HG02884 (cell line): ENCODE measurements at regions not wholly inside any gene's neighbourhood (a gene's known extent, or its start where the extent isn't known, plus 50 kb on each side); places are given as distances from the start of the nearest gene placed in this dataset.

Experiments used
- ATAC-seq: cut with Tn5 transposase; IDR thresholded peaks from one replicate; pipeline ENCODE4 v1.9.1; 2021; ENCODE audit warnings: mild to moderate bottlenecking, moderate library complexity; ENCODE audit not compliant: unreplicated experiment

DNA sequence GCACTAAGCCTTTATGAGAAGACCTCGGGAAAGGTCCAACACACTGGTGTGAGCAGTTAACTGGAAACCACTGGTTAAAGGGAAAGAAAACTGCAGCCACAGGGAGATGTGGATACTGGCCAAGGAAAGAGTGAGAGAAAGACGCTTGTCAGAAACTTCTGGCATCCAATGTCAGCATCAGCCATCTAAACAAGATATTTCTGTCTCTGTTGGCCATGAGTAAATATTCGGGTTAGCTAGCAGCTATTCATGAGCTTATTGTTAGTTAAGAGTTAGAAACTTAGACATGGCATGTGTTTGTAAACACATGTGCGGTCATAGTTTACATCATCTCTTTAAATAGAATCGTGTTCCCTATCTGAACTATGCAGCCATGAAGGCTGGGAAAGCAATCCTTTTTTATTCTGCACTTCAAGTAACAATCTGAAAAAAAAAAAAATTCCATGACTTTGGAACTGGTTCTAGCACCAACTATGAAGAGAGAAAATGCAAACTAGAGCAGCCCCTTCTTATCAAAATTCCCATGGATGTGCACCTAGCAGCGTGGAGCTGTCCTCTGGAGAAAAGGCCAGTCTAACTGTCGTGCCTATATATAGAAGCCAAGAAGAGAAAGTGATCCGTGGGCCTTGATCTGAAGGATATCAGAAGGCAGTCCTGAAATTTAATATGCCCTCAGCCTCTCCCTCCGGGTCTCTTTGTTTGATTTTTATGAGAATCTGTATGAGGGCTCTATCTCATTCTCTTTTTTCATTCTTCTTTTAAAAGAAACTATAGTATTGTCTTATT is 84.0 kb upstream of the RFX8 start:
- ATAC-seq: no peak

DNA sequence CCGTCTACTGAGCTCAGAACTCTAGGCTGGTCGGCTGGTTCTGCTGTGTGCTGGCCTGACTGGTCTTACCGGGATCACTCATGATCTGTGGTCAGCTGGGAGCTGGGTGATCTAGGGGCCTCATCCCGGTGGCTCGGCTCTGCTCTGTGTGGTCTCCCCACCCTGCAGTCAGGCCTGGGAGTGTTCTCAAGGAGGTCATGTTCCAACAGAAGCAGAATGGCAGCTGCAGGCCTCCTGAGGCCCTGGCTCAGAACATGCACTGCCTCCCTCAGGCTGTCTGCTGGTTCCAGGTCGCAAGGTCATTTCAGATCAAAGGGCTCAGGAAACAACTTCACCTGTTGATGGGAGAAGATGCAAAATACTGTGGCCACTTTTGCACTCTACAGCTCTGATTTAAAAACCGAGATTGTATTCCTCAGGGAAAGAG is 81.1 kb upstream of the RFX8 start:
- ATAC-seq: no peak

DNA sequence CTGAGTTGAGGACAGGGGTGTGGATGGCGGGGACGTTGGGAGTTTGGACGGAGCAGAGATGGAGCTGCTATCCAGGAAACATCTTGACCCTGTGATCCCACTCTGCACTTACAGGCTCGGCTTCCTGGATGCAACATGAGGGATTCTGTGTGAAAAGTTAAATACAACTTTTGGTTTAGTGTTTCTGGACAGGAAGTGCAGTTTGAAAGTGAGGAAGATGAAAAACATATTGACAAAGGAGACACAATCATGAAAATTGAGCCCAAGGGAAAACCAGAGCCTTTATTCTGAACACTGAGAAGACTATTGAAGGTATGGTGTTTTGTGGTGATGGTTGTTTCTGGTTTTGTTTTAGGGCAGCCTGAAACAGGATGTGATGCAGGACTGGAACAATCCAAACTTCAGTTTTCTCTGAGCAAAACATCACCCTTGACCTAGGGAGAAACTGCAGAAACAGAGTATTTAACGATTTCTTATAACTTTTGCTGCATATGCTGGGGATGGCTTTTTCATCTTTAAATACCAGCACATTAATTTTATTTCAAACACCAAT is 76.5 kb upstream of the RFX8 start:
- ATAC-seq: no peak

DNA sequence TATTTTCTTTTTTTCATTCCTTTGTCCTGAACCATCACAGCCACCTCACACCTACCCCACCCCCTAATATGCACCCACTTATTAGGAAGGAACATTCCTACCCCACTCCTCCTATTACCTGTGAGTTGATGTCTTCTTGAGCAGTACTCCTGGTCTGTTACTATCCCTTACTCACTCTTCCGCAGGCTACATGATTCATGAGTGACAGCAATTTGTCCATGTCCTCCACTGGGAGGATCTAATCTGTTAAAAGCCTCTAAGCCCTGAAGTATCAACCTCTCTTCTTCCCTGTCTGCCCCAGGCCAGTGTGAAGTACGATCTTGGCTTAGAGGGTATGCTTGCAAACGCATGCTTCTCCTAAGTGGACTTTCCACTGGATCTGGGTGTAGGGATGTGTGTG is 75.6 kb upstream of the RFX8 start:
- ATAC-seq: no peak

DNA sequence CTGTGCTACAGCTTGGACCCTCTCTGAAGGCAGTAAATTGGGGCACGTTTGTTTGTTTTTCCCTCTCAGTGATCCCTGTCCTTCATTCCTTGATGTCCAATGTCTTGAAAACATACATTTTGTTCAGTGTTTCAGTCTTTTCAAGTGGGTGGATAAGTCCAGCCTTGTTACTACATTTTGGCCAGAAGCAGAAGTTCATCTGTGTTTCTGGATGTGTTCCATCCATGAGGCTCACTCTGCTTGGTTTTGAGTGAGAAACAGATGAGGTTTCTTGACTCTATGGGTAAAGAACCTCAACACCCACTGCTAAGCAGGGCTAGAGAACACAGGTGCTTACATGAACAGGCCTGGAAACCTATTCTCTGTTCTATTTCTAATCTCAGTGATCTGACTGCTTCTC is 74.5 kb upstream of the RFX8 start:
- no peak for ATAC-seq

DNA sequence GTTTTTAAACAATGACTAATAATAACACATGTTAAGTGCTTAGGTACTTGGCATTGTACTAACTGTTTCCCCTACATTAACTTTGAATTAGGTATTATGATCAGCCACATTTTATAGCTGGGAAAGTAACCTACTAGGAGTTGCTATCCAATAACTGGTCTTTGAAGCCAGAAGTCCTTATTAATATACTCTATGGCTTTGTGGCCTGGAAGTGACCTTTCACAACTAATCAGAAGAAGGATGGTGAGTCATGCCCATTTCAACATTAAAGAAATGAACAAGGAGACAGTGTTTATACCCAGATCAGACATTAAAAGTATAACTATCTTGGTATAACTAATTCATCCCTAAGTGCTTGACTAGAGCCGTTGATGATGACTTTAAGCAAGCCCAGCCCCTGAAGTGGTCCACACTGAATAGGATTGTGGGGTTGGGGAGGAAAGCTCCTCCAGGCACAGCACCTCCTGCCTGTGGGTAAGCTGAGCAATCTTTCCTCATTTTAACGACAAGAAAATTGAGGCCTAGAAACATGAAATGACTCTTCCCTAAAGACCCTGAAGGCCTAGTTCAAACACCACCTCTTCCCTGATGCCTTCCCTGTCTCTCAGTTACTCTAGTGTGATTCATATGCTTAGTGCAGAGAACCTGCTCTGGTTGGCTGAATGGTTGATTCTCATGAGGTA is 71.6 kb upstream of the RFX8 start:
- ATAC-seq: no peak

DNA sequence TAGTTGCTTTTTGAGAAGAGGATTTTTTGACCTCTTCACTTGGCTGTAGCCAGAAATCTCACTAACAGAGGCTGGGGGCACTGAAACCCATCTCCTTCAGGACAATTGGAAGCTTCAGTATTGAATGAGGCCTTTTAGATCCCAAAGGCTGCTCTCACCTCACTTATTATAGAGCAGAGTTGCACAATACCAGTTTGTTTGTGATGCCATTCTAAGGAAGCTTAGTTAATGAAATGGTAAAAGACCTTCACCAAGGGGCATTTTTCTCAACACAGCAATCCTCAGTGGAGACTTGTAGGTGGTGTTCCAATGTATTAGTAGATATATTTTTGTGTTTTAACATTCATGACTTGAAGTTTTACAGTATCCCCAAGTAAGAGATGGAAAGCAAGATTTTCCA is 71.0 kb upstream of the RFX8 start:
- no peak for ATAC-seq

DNA sequence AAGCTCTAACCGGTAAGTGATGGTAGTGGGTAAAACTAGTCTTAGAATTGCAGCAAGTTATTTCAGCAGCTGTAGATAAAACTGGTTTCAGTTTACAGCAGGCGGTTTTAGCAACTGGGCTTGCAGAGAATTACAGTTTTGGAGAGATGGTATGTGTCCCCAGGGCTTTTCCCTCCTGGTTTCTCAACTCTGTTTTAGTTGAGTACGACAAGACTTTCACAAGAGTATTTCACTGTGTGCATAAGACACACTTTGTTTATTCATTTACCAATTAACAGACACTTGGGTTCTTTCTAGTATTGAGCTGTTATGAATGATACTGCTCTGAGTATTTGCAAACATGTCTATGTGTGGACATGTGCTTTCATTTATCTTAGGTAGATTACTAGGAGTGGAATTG is 65.6 kb upstream of the RFX8 start:
- ATAC-seq: no peak

DNA sequence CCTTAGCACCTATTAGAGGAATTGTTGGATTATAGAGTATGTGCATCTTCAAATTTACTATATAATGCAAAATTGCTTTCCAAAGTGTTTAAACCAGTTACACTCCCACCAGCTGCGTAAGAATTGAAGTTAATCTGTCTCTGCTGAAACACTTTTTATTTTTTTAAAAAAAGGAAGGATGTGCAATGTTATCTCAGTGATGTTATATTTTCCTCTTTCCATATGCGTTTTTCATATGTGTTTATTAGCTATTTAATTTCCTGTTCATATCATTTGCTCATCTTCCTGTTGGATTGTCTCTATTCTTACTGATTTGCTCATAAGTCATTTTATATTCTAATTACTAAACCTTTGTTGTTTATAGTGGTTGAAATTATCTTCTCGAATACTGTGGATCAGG is 63.2 kb upstream of the RFX8 start:
- no peak for ATAC-seq

DNA sequence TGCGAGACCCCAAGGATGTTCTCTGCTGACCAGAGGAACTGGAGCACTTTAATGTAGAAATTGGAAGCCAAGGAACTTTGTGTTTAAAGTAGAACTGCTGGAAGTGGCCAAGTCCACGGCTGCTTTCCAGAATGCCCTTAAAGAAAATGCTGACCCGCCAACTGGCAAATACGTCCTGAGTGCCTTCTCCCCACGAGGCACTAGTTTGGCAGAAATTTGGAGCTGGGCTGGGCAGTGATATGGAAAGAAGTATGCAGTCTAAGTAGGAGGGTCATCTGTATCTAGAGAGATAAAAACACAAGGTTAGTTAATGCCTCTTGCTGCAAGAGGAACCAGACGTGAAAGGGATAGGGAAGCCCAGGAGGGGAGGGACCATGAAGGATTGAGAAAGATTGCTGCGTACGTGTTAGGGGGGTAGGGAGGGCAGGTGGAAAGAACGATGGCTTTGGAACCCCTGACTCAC is 59.3 kb upstream of the RFX8 start:
- no peak for ATAC-seq

DNA sequence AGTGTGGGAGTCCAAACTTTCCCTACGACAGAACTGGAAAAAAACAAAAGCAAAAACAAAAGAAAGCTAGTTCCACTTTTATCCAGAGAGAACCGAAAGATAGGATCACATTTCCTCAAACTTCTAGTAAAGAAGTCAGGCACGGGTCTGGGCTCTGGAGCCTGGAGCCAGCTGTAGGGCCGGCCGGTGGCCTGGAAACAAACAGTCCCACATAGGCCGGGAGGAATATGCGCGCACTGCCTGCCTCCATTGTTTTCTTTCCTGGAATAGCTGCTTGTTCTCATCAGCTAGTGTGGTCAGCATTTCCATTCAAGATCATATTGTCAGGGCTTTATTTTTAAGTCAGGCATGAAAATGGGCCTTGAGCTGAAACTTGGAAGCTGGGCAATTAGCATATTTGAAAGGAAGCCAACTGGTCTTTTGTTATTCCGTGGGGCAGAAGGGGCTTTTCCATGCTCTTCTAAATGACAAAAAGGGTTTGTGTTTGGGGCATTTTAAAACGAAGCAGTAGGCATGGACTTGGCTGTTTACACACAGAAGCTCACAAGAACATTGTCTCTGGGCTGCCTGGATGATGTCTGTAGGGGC is 58.7 kb upstream of the RFX8 start:
- no peak for ATAC-seq

DNA sequence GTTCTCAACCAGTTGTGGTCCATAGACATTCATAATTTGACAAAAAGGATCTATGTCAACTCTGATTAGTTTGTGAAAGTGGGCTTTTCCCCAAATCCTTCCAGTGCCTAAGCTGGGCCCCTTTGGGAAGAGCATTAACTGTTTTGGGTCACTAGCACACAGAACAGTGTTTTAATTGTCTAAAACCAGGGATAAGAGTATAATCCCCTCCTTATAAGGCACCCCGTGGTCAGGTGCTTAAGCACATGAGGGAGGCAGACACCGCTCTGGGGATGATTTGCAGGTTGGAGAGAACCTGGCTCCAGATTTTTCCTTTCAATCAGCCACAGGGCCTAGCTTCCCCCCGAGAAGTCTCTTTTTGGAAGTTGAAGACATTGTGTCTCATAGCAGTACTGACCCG is 53.6 kb upstream of the RFX8 start:
- no peak for ATAC-seq

DNA sequence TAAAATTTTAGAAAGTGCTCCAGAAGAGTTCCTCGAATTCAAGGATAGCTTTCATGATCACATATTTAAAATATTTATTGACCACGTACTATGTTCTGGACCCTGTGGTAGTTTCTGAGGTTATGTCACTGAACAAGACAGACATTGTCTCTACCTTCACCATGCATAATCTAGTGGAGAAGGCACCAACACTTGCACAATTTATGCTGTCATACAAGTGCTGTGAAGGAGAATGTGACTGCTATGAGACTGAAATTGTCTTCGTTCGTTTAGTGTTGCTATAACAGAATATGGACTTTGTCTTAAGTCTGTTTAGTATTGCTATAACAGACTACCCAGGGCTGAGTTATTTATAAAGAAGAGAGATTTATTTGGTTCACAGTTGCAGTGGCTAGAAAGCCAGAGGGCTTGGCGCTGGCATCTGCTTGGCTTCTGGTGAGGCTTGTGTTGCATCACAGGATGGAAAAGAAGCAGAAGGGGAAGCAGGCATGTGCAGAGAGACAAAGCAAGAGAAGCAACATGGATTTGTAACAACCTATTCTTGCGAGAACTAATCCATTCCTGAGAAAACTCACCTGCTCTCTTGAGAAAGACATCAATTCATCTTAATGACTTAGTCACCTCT is 50.0 kb upstream of the RFX8 start:
- ATAC-seq: no peak
